GM19397 (cell line): ENCODE measurements at regions not wholly inside any gene's neighbourhood (a gene's known extent, or its start where the extent isn't known, plus 50 kb on each side); places are given as distances from the start of the nearest gene placed in this dataset.

Experiments used
- ATAC-seq: cut with Tn5 transposase; IDR thresholded peaks from one replicate; pipeline ENCODE4 v1.9.1; 2021; ENCODE audit warnings: mild to moderate bottlenecking, moderate library complexity; ENCODE audit not compliant: unreplicated experiment

DNA sequence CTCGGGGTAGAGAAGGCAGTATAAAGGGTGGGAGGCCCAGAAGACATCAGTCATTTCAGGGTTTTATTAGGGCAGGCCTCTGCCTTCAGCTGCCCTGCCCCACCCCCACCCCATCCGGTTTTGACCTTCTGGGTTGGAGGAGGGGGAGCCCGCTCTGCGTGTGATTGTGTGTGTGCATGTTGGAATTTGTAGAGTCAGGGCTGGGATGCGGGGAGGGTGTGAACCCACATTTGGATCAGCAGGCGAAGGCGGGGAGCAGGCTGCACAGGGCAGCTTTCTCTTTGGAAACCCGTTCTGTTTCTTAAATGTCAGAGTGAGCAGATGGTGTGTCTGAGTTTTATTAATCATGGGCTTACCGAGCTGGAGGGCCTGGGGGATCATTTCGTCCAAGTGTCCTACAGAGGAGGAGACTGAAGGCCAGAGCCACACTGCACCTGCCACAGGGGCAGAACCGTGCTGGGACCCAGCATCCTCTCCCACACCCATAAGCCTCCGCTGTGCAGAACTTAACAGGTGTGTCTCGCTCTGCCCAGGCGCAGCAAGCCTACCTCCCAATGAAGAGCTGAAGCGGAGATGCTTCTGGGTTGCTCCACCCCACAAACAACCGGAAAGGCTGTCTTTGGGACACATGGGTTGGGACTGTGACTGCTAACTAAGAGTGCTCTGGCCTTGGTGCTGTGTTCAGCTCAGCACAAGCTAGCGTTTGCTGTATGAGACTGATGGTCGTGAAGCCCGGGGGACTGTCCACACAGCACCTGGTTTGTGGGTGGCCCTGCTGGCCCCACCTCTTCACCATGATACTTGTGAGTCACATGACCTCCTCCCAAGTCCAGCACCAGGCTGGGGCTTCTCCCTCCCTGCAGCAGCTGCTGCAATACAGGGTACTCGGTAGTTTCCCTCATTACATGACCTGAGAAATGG lies 70.9 kb upstream of the GSE1 start:
- ATAC-seq: no peak

DNA sequence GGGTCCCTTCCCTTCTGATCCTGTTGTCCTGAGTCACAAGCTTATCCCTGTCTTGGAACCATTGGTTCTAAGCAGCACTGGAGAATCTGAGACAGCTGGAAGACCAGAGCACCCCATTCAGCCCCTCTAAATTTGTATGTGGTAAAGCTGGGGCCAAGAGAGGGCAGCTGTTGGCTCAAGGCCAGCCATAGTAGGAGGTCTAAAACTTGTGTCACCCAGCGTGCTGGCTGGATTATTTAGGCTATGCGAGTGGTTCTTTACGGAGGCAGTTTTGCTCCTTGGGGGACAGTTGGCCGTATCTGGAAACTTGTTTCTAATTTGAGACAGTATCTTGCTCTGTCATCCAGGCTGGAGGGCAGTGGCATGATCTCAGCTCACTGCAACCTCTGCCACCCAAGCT lies 69.6 kb upstream of the GSE1 start:
- ATAC-seq: no peak

DNA sequence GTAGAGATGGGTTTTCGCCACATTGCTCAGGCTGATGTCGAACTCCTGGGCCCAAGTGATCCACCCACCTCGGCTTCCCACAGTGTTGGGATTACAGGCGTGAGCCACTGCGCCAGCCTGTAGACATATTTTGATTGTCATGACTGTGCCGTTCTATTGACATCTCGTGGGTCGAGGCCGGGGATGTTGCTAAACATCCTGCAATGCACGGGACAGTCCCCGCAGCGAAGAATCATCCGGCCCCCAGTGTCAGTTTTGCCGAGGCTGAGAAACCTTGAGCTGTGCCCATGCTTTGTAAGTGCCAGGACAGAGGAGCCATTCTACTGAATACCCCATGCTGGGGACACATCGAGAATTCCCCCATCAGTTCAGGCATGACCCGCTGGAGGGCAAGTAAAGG lies 69.1 kb upstream of the GSE1 start:
- no peak for ATAC-seq

DNA sequence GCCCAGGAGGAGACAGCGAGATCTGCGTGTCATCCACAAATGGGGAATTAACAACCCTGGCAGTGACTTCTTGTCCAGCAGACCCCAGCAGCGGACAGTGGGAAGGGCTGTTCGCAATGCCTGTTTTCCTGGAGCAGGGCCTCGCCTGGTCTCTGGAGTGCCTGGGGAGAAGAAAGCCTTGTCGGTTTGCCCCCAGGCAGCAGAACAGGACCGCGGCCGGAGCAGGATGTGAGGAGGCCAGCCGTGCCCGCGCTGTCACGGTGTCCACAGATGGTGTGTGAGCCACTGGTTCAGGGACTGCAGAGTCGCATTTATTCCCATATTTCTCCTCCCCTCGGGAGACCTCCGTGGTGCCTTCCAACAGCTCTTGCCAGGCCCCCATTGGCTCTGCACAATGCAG lies 68.5 kb upstream of the GSE1 start:
- ATAC-seq: no peak

DNA sequence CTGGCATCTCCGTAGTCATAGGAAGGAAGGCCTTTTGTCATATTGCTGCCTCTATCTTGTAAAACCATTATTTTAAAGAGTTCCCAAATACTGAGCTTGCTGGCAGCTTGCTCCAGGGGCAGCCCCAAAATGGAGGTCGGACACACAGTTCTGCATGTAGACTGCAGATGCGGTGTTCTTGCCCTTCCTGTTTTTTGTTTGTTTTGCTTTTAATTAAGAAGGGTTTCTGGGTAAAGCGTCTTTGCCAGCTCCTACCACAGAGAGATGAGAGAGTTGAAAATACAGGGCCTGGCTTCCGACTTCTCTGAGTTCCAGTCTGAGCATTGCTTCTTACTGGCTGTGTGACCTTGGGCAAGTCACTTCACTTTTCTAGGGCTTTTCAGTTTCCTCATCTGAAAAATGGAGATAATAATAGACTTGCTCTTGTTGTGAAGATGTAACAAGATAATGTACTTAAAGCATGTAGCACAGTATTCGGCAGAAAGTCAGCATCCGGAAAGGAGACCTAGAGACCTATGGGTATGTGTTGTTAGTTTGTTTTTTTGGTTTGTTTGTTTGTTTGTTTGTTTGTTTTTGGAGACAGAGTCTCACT lies 67.8 kb upstream of the GSE1 start:
- ATAC-seq: no peak

DNA sequence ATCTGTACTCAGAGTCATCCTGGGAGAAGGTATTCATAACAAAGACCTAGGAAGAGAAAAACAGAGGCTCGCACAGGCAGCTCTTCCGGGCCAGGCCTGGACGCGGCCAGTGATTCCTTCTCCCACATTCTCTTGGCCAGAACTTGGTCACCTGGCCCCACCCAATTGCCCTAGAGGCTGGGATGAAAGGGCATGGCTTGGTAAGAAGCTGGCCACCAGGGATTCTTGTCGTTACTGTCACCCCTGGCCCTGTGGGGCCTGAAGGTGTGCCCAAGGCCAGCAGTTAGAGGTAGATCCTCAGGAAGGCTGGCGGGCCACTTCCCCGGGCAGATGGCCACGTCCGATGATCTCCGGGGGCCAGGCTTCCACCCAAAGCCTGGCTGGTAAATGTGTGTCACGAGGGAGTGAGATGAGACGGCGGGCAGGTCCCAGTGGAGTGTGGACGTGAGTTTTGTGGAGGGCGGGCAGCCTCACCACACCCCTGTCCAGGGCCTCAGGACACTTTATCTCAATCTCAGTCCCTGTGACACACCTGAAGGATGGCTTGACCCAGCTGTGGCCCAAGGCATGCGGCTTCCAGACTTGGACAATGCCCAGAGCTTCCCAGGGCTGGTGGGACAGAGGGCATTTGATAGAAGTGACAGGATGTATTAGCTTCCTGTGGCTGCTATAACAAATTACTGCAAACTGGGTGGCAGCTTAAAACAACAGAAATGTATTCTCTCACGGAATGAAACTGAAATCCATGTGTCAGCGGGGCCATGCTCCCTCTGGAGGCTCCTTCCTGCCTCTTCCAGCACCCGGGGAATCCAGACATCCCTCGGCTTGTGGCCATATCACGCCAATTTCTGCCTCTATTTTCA lies 66.3 kb upstream of the GSE1 start:
- no peak for ATAC-seq

DNA sequence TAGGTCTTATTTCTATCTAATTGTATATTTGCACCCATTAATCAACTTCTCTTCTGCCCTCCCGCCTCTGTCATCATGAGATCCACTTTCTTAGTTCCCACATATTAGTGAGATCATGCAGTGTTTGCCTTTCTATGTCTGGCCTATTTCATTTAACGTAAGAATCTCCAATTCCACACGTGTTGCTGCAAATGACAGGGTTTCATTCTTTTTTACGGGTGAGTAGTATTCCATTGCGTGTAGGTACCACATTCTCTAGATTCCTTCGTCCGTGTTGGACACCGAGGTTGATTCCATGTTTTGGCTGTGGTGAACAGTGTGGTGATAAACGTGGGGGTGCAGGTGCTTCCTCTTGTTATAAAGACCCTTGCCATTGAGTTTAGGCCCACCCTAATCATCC lies 64.7 kb upstream of the GSE1 start:
- ATAC-seq: no peak

DNA sequence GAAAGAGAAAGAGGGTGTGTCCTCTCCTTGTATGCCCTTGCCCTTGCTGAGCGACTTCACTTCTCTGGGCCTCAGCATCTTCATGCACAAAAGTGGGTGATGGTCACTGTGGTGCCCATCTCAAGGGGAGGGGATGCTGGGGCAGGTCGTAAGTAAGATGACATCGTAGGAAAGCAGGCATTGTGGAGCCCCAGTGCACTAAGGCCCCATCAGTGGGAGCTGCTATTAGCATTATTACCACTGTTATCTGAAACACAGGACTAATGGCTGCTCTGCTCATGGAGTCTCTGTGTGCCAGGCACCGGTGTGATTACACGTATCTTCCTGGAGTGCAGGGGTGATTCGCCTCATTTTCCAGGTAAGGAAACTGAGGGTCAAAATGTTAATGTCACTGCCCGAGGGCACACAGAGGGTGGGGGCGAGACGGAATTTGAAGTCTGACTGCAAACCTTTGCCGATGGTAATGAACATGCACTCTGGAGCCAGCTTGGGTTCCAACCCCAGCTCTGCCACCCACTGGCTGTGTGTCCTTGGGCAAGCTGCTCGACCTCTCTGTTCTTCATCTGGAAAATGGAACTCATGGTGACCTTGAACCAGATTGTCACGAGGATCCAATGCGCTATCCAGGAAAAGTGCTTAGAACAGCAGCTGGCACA lies 63.2 kb upstream of the GSE1 start:
- ATAC-seq: no peak

DNA sequence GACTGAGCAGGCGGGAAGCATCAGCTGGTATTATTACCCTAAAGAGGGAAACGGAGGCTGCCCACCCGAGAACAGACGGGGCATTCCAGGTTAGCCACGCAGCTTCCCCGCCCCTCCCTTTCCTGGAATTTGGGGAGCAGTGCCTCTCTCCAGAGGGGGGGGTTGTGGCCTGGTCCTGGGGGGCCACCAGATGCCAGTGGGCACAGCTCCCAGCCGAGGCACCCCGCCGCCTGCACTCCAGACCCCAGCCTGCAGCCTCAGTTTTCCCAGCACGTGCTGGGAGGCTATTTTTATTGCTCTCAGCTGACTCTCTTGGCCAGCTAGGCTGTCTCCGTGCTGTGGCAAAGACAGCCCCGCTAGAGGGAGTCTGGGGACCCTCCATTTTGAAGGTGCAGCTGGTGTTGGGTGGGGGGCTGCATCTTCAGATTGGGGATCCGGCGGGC lies 62.7 kb upstream of the GSE1 start:
- ATAC-seq: no peak

DNA sequence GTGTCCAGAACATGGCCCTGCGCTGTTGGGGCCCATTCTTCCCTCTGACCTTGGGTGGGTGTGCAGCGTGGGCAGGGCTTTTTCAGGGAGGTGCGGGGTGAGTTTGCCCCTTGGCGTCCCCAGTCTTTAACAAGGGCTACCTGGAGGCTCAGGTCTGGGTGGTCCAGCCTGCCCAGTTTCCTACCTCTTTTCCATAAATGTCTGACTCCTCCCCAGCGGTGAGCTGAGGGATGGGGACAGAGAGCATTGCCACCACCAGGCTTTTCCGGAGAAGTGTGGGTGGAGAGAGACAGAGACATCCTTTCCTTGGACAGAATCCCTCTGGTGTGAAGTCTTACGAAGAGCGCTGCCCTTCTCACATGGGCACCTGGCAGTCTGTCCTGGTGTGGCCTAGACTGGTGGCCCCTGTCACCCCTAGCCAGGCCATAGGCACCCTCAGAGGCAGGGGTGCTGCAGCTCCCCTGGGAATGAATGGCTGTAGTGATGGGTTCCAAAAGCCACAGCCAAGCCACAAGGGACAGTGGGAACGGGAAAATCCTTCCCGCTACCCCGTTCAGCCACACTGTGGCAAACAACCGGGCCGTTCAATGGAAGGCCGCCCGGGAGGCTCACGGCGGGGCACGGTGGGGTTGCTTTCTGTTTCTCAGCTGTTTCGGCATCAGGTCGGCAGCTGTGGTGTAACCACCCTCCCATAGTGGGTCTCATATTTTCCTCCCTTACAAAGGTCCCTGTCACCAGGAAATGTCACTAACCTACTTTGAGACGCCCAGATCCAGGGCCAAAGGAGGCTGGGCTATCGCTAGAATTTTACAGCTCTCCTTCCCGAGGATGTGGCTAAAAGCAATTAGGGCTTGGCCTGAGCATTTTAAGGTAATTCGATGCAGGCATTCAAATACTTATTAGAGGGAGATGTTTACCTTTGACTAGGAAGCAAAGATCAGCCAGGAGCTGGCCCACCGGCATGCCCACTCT lies 61.9 kb upstream of the GSE1 start:
- ATAC-seq: no peak

DNA sequence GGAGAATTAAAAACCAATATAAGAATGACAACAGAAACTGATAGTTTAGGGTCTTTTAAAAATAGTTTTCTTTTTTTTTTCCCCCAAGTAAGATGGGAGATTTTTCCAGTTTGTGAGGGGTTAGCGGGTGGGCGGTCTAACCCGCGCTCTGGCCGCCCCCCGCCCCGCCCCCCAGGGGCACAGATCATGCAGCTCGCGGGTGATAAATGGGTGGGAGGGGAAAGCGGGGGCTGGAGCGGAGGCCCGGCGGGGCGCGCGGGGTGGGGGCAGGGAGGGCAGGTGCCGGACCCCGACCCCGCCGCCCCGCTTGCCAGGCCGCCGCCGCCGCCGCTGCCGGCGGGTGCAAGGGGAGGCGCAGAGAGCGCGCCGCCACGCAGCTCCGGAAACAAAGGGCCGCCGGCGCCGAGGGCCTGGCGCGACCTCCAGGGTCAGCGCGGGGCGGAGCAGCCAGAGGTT lies 60.1 kb upstream of the GSE1 start:
- ATAC-seq: peak; percentile 28

DNA sequence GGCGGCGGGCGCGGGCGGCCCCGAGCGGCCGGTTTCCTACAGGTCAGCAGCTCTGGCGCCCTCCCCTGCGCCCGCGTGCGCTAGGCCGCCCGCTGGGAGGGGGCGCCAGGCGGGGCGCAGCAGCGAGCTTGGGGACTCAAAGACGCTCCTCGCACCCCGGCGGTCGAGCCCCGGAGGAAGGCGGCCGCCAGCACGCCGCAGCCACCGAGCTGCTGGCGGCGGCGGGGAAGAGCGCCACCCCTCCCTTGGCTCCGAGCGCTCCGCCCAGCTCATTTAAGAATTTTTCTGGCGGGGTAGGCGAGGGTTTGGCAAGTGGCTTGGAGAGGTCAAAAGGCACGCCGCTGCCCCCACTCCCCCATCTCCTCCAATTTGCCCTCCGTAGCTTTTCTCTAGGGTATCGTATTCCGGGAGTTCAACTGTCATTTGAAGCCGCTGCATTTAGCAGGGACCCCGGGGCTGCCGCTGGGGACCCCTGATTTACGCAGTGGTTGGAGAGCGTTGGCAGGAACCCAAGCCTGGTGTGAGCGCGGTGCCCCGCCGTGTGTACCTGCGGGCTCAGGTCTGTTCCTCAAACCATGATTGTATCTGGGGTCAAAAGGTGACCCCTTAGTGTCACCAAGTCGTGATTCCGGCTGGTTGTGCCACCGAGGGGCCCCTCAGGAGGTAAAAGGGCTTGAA lies 59.5 kb upstream of the GSE1 start:
- ATAC-seq: peak; percentile 28

DNA sequence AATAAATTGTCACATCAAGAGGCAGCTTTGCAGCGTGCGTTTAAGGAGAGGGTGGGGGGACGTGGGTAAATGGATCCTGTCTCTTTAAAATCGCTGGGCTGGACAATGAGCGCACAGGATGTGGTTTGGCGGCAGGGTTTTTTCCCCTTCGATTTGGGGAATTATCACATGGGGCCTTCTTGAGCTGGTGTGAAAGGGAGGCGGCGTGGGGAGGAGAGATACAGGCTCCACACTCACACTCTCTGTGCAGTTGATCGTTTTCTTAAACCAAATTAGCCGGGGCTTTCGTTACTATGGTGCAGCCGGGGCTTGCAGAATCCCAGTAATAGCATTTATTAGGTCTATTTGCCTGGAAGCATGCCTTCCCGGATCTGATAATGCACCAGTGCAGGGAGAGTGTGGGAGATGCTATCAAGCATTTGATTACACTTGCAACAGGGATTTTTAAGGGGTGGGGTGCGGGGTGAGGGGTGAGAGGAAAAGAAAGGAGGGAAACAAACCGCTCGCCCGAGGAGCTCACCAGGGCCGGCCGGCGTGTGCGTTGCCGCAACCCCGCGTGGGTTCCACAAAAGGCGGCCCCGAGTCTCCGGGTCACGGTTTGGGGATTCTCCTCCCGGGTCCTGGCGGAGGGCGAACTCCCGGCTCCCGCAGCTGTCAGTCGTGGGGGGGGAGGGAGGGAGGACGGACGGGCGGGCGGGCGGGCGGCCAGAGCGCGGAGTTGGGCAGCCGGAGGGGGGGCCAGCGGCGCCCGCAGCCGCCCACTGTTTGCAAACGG lies 58.8 kb upstream of the GSE1 start:
- ATAC-seq: peak; percentile 48

DNA sequence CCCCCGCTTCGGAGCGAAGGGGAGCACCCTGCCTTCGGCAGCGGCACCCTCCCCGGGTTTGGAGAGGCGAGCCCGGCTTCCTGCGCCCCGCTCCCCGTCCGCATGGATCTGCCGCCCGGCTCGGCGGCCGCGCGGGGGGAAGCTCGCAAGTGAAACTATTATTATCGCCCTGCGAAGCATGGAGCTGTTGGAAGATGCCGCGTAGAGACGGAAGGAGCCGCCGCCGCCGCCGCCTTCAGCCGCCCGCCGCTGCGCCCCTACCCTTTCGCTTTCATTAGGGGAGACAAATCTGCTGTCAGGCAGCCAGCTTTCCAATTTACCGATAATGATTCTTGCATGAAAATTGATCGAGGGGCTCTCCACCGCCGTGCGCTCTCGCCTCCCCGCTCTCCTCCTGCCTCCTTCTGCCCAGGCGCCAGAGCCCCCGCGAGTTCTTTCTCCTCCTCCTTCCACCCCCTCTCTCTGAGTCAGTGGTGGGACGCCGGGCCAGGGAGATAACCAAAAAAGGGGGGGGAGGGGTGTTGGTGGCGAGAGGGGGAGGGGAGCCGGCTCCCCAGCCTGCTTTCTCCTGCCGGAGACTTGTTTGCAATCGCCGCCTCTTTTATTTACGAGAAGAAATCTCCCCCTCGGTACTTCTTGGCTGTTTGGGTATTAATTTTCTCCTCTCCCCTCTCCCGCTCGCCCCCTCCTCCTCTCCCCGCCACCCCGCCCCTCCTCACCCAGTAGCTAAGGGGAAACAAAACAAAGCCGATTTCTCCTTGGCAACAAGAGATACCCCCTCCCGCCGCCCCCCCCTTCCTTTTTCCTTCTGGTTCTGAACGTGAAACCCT lies 58.0 kb upstream of the GSE1 start:
- no peak for ATAC-seq

DNA sequence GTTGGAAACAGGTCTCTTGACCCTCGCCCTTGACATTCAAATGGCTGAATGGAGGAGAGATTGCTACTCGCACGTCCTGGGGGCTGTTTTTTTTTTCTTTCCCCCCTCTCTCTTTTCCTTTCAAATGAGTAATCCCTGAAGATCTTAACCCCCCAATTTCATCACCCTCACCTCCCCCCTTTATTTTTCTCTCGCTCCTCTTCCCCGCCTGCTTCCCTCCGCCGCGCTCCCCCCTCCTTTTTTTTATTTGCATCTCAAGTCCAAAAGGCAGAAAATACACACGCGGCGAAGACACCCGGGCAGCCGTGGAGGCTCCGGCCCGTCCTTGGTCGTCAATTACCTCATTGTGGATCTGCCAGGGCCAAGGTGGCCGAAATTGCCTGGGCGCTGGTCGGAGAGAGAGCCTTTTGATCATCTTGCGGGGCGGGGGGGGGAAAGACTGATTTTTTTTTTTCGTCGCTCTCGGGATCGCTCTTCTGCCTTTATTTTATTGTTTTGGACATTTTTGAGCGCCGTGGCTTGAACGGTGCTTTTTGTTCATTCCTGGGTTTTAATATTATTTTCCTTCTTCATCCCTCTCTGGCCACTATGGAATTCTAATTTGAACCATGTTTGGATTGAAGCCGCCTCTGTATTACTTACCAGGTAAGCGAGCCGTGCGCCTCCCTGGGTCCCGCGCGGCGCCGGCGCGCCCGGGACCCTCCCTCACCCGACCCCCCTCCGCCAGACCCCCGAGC lies 57.2 kb upstream of the GSE1 start:
- no peak for ATAC-seq

DNA sequence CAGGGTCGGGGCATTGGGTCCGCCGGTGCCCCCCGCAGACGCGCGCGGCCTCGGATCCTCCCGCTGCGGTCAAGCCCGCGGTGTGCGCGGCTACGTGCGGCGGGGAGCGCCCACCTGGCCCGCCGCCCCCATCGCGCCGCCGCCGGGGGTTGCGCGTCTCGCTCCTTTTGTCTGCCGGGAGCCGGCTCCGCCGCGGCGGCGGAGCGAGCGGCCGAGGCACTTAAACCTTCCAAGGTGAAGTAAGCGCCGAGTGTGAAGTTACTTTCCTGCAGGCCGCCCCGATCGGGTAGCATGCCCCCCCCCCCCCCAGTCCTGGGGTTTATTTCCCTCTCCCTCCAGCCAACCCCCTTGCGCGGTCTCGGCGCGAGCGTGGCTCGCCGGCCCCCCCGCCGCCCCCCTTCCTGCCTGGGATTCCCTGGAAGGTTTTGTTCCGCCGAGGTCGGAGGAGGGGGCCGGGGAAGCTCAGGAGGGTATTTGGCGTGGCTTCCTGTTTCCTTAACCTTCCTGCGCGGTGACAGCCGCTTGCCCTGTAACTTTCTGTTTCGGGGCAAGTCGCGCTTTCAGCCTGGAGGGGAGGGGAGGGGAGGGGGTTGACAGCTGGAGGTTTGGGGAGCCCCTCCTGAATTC lies 56.6 kb upstream of the GSE1 start:
- peak; percentile 32 for ATAC-seq
